Type B pancreatic cell (in vitro differentiated cells): ENCODE measurements at regions not wholly inside any gene's neighbourhood (a gene's known extent, or its start where the extent isn't known, plus 50 kb on each side); places are given as distances from the start of the nearest gene placed in this dataset.

Experiments used
- DNase-seq: peaks from one replicate; pipeline ENCODE4 v3.0.0; 2021; ENCODE audit warnings: mixed read lengths; ENCODE audit not compliant: unreplicated experiment; ENCODE audit errors: extremely low spot score
- H3K27ac Mint-ChIP-seq: 2 replicates; pipeline ENCODE4 v1.8.0; 2021; ENCODE audit warnings: mild to moderate bottlenecking, mixed read lengths
- H3K27me3 Mint-ChIP-seq: 2 replicates; pipeline ENCODE4 v1.8.0; 2021; ENCODE audit warnings: mixed read lengths
- H3K36me3 Mint-ChIP-seq: 2 replicates; pipeline ENCODE4 v1.8.0; 2021; ENCODE audit warnings: mixed read lengths
- H3K4me1 Mint-ChIP-seq: one replicate; pipeline ENCODE4 v1.8.0; 2021; ENCODE audit warnings: mixed read lengths; ENCODE audit not compliant: unreplicated experiment
- H3K4me3 Mint-ChIP-seq: 2 replicates; pipeline ENCODE4 v1.8.0; 2021; ENCODE audit warnings: mild to moderate bottlenecking, mixed read lengths
- H3K9me3 Mint-ChIP-seq: 2 replicates; pipeline ENCODE4 v1.8.0; 2021; ENCODE audit warnings: mixed read lengths
- CTCF ChIP-seq: fragments of 200-600 bp; sonication (generic); conservative IDR thresholded peaks from 2 replicates; pipeline ENCODE4 v1.5.0; 2021; ENCODE audit warnings: antibody characterized with exemption, mild to moderate bottlenecking

GRCh38 chr14:86057018-86057667 is 527.2 kb downstream of the FLRT2 start:
- no peak for DNase-seq
- Mint-ChIP-seq H3K9me3 (no peaks in the 10 kb centered on the region), H3K4me1 (peaks cover 5% of the 10 kb centered on the region), H3K36me3 (no peaks in the 10 kb centered on the region), H3K4me3 (no peak overlapping the region), H3K27ac (no peak overlapping the region), H3K27me3 (peaks cover 4% of the 10 kb centered on the region)
- TF ChIP-seq CTCF: peak; percentile 88

DNA sequence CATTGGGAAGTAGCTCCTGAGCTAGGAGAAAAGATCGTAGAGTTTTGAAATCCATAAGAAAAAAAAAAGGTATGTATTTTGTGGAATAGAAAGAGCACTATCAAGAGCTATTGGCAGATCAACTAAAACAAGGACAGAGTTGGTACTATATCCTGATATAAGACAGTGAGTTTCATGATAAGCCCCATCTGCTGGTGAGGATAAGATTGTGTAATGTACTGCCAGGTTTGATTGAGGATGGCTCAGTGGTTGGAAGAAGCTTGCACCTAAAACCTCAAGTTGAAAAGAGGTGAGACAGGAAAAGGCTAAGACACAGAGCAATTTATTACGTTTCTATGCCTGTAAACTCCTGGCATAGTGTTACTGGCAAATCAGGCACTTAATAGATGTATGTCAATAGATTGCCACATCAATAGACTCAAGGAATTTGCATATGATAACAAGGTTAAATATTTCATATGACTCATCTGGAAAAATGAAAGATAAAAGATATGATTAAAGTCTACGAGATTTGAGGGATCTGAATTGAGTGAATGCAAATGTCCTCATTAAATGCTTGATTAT is 525.6 kb downstream of the FLRT2 start:
- Mint-ChIP-seq H3K4me1 (no peaks in the 10 kb centered on the region), H3K9me3 (no peaks in the 10 kb centered on the region)

GRCh38 chr14:86052868-86053267 is 522.9 kb downstream of the FLRT2 start:
- Mint-ChIP-seq H3K27me3 (no peaks in the 10 kb centered on the region), H3K9me3 (no peaks in the 10 kb centered on the region), H3K4me1 (no peaks in the 10 kb centered on the region), H3K36me3 (no peaks in the 10 kb centered on the region), H3K4me3 (no peak overlapping the region), H3K27ac (no peak overlapping the region)
- DNase-seq: no peak
- no peak for TF ChIP-seq CTCF

More for the DNA sequence above, 525.6 kb downstream of the FLRT2 start:
- Mint-ChIP-seq H3K27me3 (peaks cover 4% of the 10 kb centered on the region), H3K4me3 (no peak overlapping the region), H3K27ac (no peak overlapping the region), H3K36me3 (no peaks in the 10 kb centered on the region)
- peak; percentile 50 for TF ChIP-seq CTCF
- no peak for DNase-seq

GRCh38 chr14:86050757-86051156 is 520.8 kb downstream of the FLRT2 start:
- TF ChIP-seq CTCF: no peak
- no peak overlapping the region for H3K27ac Mint-ChIP-seq
- no peaks in the 10 kb centered on the region for H3K36me3 Mint-ChIP-seq
- no peak overlapping the region for H3K4me3 Mint-ChIP-seq
- H3K27me3 Mint-ChIP-seq: peaks cover 3% of the 10 kb centered on the region
- DNase-seq: no peak
- no peaks in the 10 kb centered on the region for H3K4me1 Mint-ChIP-seq
- H3K9me3 Mint-ChIP-seq: peaks cover under 1% of the 10 kb centered on the region

GRCh38 chr14:86050072-86050683 is 520.2 kb downstream of the FLRT2 start:
- H3K4me3 Mint-ChIP-seq: no peak overlapping the region

More at GRCh38 chr14:86050072-86050683, 520.2 kb downstream of the FLRT2 start:
- Mint-ChIP-seq H3K27me3 (peaks cover 3% of the 10 kb centered on the region), H3K4me1 (no peaks in the 10 kb centered on the region), H3K36me3 (no peaks in the 10 kb centered on the region), H3K27ac (no peak overlapping the region), H3K9me3 (peaks cover 5% of the 10 kb centered on the region)
- TF ChIP-seq CTCF: no peak
- no peak for DNase-seq
